NOMO-1 (cell line): ENCODE measurements at regions not wholly inside any gene's neighbourhood (a gene's known extent, or its start where the extent isn't known, plus 50 kb on each side); places are given as distances from the start of the nearest gene placed in this dataset.
"Not testable (repeated sequence)": the region's sequence is repeated elsewhere in the genome, so short reads cannot be mapped to it uniquely, and the experiment has no call there.

Source experiments
- DNase-seq, 2 experiments: peaks; one replicate each; lab custom pipeline; 2025; ENCODE audit not compliant: unreplicated experiment in 2 of 2; lab: John Stamatoyannopoulos, UW

DNA sequence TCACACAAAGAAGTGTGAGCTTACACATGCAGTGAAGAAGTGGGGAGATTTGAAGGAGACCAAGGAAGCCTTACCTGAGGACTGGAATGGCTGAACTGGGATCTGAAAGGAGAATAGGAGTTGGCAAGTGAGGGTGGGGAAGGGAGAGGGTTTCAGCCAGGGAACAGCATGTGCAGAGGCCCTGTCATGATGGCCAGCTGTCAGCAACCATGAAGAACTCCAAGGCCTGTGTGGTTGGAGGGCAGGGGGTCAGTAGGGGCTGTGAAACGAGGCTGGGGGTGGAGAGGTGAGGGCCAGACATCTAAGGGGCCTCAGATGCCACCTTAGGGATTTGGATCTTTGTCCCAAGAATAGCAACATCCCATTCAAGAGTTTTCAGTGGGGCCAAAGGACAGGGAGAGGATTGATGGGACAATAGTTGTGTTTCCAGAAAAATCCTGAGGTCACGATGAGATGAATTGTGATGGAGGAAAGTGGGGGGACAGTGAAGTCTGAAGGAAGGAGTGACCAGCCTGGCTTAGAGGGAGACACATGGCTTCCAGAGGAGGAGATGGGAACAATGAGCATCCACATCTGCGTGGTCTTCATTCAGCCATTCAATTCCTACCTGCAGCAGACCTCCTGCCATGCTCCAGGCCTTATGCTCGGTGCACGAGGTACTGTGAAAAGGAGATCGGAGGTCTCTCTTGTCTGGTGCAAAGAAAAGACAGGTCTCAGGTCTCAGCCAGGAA is 187.6 kb downstream of the MATN1 start:
- DNase-seq, result no peak

DNA sequence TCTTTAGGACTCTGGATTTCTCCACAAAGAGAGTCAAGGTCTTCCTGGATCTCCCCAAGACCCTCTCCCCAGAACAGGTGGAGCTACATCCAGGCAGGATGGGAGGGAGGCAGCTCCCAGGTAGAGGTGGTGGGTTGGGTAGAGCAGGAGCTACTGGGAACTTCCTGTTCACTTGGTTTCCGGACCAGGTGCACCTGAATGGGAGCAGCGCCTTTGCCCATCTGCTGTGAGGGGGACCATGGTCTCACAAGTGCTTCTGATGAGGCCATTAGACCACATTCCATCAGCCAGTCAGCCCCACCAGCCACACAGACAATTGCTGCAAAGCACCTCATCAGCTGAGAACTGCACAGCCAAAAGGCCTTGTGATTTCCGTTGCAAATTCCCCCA is 188.8 kb downstream of the MATN1 start:
- DNase-seq, result no peak

DNA sequence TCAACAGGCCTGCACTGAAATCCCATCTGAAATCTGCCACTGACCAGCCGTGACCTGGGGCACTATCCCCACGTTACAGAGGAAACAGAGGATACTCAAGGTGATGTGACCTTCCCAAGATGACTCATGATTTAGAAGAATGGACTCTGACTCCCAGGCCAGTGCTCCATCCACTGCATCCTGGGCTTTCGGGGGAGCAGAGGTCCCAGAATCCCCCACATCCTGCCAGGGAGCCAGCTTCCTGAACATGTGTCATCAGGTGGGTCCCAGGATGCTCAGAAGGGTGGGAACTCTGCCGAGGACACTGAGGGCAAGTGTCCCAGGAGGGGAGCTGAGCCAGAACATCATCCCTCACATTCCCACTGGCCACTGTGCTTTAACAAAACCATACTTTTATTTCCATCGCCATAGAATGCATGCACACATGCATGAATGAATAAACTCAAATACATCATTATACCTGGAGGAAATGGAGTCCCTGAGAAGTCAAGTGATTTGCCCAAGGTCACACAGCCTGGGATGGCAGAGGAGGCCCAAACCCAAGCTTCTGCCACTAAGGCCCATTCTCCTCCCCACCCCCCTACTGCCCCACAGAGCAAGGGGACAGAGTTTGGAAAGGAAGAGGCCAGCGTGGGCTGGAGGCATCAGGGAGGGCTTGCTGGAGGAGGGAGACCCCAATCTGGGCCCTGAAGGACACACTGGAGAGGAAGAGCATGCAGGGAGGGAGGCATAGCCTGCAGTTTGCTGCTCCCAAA is 189.4 kb downstream of the MATN1 start:
- no peak for DNase-seq

DNA sequence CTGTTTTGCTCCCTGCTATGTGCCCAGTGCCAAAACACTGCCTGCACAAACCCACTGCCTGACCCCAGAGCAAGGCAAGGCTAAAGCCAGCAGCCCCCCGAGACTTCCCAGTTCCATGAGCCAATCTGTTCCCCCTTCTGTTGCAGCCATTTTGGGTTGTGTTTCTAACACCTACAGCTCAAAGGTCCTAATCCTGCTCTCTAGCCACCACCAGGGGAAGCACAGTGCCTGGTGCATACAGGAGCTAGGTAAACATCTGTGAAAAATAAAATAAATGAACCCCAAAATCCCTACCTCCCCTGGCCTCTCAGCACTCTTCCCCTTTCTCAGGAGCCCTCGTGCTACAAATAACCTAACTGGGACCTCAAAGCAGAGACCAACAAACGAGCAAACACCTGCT is 190.2 kb downstream of the MATN1 start:
- no peak for DNase-seq

DNA sequence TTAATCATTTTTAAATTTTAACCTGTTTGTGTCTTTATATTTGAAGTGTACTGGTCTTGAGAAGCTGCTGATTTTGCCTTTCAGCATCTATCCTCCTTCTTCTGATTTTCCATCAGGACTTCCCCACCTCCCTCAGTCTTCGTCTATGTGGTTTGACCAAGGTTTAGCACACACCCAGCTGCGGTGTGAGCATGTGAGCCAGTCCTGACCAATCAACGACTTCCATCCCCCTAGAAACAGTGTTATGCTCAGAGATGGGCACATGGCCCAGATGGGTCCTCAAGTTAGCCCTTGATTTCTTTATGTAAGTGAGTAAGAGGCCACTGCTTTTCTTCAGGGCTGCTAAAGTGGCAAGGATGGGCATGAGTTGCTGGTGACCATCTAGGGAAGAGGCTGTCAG is 190.8 kb downstream of the MATN1 start:
- DNase-seq, result no peak

DNA sequence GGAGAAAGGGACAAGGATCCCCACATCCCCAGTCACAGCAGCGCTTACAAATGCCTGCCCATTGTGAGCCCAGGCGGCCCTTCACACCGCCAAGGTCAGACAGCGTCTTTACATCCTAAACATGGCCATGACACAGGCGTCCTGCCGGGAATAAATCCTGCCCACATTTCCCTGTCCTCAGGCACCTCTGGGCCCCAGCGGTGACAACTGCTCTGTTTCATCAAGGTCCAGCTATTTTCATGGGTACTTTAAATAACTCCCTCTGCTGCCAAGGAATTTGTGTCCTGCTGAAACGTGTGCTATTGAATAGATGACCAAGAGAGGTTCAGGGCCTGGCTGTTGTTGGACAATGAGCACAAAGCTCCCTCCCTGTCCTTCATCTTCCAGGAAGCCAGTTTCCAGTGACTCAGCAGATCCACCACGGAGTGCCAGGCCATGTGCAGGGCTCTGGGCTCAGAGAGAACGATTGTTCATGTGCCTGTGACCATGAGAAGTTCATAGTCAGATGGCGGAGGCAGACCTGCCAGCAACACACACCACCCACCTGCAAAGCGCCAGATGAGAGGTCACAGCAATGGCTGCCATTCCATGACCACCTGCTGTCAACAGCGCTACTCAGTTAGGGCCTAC is 195.8 kb downstream of the MATN1 start:
- DNase-seq, result no peak

DNA sequence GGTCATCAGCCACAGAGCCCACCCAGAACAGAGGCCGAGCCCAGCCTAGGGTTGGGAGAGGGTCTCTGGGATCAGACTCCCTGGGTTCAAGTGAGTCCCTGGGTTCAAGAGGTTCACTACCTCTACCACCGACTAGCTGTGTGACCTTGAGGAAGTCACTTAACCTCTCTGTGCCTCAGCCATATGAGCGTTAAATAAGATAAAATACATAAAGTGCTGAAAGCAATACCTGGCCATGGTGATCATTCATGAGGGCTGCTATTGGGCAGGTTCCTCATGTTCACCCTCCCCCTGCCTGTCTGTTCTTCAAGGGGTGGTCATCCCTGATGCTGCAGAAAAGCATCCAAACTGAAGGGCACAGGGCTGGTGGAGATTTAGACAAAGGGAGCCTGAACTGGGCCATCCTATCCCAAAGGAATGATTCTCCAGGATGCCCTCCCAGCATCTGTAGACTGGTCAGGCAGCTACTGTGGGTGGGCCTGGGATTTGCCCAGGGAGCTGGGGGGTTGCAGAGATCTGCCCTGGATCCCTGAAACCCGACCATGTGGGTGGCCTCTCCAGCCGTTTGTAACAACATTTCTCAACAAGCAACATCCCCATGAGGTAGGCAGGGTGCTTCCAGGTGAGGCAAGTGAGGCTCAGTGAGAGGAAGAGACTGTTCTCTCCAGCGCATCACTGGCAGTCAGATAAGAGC is 196.6 kb downstream of the MATN1 start:
- no peak for DNase-seq

DNA sequence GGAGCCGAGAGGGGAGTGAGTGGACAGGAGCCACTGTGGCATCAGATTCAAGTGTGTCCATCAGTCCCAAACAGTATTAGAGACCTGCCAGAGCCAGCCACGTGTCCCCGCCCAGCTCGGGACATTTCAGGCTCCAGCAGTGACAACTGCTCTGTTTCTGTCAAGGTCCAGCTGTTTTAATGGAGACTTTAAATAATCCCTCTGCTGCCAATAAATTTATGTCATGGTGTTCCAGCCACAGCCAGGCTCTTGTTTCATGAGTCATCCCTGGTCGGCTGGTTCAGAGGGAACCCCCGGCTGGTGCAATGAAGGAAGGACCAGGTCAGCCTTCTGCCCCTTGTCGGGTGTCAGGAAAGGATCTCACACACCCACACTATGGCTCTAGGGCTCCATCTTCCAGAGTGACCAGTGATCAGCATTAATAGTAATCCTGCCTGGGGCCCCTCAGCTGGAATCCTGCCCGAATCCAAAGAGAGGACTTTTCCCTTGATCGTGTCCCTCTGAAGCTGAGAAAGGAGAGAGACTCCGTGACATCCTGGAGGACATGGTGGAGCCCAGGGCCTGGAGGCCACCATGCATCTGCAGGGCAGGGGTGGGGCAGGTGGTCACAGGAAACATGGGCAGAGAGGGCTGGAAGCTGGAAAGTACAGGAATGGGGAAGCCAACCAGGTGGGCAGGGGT is 197.3 kb downstream of the MATN1 start:
- no peak for DNase-seq

DNA sequence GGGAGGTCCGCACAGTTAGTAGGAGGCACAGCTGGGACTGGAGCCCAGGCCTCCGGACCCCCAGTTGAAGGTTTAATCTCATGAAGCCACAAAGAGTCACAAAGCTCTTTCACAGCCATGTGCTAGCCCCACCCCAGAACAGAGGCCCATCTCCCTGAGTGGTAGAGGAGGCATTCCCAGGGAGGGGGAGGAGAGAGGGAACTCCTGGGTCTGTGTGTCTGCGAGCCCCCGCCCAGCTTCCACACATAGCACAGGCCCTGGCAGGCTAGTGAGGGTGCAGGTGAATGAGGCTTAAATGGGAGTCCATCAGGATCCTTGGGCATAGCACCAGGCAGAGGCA is 197.8 kb downstream of the MATN1 start:
- DNase-seq, result no peak

DNA sequence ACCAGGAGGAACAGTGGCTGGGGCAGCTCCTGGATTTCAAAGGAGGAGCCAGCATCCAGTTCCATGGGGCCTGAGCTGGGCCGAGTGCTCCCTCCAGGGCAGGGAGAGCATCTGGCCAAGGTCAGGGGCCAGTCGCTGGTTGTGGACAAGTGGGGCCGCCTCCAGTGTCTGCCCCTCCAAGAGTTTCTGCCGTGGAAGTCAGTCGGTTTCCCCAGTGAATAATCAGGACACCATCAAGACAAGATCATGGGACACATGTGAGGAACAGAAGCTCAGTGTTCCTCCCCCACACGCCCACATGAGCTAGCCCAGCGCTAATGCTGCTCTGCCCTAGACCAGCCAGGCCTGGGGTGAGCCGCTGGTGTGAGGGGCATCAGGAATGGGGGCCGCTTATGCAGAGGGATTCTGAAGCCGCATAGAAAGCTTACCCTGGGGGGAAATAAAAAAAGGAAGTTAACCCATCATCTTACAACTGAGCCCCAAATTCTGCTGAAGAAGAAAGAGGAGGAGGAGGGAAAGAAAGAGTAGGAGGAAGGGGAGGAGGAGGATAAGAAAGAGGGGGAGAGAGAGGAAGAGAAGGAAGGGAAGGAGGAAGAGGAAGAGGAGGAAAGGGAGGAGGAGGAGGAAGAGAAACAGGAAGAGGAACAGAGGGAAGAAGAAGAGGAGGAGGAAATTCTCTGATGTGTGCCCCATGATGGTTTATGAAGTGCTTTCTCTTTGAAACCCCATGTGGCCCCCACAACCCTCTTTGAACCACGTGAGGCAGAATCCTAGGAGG is 198.4 kb downstream of the MATN1 start:
- DNase-seq, result no peak

DNA sequence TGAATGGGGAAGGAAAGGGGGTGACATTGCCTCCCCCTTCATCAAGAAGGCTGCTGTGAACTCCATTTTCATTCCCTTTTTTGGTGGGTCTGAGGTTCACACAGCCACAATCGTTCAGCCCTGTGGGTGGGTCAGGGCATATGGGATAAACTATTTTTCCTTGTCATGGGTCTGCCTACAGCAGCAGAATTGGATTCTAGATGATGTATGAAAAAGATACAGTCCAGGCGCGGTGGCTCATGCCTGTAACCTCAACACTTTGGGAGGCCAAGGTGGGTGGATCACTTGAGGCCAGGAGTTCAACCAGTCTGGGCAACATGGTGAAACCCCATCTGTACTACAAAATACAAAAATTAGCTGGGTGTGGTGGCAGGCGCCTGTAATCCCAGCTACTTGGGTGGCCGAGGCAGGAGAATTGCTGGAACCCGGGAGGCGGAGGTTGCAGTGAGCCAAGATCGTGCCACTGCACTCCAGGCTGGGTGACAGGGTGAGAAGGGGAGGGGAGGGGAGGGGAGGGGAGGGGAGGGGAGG is 199.3 kb downstream of the MATN1 start:
- not testable (repeated sequence) for DNase-seq

DNA sequence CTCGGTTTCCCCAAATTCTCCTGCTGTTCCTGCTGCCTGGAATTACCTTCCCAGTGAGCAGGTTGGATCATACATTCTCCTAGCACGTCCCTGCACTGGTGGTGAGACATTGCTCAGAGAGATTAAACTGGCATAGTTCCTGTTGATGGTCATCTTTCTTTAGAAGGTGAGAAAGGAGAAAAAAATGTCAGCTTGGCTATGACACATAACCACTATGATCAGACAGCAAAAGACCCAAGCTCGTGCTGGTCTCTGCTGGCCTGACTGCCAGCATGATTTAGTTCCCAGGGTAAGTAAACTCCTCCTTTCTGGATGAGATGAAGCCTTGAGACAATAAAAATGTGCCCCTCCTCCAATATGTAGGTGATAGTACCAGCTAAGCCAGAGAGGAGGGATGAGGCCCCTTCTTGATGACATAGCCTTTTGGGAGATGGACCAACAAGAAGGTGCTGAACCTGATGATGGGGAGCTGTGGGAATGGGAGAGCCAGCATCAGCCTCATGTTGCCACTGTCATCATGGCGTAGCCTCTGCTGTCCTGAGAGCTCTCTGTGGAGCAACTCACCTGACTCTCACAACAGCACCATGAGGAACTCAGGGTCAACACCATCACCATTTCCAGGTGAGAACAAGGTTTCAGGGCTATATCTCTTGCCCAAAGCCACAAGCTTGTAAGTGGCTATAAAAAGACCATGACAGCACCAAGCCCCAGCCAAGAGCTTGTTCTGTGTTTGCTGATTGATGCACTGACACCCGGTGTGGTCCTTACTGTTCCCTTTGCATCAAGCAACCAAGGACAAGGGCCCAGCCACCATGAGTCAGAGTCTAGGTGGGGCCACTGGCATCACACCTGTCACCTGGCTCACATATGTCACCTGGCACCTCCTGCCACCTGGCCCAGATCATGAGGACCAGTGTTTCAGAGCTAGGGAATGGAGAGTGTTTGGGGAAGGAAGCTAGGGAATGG is 200.0 kb downstream of the MATN1 start:
- DNase-seq, result no peak

DNA sequence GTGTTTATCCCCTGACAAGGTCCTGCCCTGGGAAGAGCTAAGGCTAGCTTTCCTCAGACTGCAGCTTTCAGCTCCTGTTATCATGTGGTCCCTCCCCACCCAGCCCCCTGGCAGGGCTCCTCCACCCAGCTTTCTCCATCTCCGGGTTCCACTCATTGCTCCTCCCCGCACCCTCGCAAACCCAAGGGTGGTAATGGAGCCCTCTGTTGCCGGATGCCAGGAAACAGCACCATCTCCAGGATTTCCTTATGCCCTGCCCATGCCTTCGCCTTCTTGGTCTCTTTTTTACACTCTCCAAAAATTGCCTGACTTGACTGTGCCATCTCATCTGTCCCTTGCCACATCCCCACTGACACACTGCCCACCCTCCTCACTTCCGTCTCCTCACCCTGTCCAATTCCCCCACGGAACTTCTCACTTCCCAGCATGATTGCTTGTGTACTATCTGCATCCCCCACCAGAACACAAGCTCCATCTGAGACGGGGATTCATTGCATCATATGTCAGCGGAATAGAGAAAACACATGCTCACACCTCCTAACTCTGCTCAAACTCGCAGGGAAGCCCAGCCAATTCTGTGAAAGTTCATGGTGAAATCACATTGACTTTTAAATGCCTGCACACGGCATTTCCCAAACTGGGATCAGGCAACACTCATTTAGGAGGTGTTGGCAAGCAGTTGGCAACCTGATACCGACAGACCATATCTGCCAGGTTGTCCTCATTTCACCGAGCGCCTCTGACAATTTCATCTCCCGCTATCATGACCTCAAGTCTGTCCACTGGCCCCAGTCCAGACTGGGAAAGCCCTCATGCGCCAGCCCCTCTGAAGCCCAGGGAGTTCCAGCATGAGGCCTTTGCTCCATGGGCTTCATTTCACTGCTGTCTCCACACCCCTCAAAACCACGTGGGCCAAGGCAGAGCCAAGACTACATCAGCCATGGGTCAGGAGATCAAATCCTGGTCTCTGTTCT is 201.1 kb downstream of the MATN1 start:
- DNase-seq, result no peak

DNA sequence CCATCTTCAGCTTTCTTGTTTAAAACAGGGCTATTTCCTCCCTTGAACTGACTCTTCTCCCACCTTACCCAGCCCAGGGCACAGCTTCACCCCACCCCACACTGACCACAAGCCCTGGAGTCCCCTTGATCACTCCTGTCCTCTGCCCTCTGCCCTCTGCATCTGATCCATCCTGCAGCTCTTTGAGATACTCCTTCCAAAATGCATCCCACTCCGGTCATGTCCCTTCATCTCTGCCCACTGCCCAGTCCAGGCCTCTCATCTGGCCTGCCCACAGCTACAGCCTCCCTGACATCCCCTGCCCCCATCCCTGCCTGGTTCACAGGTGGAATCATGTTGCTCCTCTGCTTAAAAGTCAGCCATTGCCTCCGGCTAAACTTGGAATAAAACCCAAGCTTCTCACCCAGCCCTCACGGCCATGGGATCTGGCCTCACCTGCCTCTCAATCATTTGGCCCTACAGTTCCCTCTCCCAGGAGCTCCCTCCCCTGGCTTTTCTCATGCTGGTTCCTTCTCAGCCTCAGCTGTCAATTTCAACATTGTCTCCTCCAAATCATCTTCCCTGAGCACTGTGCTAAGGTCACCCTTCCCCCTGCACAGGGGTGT is 202.0 kb downstream of the MATN1 start:
- DNase-seq, result no peak

DNA sequence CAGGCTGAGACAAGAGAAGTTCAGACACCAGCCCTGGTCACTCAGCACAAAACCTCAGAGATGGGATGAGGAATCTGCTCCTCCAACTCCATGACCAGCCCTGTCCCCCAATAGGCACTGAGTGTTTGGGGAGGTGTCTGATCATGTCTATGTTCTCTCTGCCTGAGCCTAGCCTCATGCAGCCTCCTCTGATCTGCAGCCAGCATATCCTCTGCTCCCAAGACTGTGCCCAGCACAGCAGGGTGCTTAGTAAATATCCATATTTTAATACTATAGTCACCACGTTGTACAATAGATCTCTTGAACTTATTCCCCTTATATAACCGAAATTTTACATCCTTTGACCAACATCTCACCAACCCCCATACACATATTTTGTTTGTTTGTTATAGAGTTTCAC is 202.9 kb downstream of the MATN1 start:
- no peak for DNase-seq

DNA sequence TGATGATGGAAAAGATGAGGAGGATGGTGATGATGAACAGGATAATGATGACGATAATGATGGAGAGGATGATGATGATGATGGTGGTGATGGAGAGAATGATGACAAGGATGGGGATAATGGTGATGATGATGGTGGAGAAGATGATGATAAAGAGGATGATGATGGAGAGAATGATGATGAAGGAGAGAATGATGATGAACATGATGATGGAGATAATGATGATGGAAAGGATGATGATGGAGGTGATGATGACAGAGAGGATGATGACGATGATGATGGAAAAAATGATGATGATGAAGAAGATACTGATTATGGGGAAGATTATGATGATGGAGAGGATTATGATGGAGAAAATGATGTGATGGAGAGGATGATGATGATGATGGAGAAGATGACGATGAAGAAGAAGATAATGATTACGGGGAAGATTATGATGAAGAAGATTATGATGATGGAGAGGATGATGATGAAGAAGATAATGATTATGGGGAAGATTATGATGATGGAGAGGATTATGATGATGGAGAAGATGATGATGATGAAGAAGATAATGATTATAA is 204.1 kb downstream of the MATN1 start:
- no peak for DNase-seq

DNA sequence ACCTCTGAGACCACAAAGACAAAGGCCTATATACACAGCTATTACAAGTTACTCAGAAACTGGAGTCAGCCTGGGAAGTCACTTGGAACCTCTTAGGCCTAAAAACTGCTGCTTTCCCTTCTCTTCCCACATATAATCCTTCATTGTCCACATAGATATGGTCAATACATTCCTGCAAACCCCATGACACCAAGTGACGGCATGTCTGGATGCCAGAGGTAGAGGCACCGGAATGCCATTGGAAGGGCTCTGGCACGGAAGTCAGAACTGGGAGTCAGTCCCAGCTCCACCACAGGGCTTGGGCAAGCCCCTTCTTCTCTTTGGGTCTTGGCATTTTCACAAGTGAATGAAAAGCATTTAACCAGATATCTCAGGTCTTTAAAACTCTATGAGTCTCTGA is 204.7 kb downstream of the MATN1 start:
- DNase-seq, result no peak
